WTC11 (cell line): ENCODE measurements at regions not wholly inside any gene's neighbourhood (a gene's known extent, or its start where the extent isn't known, plus 50 kb on each side); places are given as distances from the start of the nearest gene placed in this dataset.

Experiments
- ATAC-seq: fragments of 200-7000 bp; cut with Tn5 transposase; 2 replicates; pipeline ENCODE4 v1.10.0; 2021; ENCODE audit warnings: mild to moderate bottlenecking, moderate library complexity
- CTCF ChIA-PET: fragments of 300-600 bp; sonication (Branson Sonifier 250); formaldehyde crosslinking; loops from one replicate; lab custom pipeline; 2021; ENCODE audit warnings: antibody characterized with exemption; lab: Charles Lee
- POLR2A ChIA-PET: fragments of 350-600 bp; sonication (Branson Sonifier 250); formaldehyde crosslinking; loops from one replicate; lab custom pipeline; 2021; ENCODE audit warnings: antibody characterized with exemption; lab: Charles Lee
- DNase-seq: peaks from one replicate; pipeline ENCODE4 v3.0.0; 2021; ENCODE audit warnings: low spot score
- H3K27ac Mint-ChIP-seq: 2 replicates; pipeline ENCODE4 v1.8.0; 2021; ENCODE audit warnings: mixed read lengths
- H3K27me3 Mint-ChIP-seq: 2 replicates; pipeline ENCODE4 v1.8.0; 2021; ENCODE audit warnings: low read depth, mild to moderate bottlenecking, moderate library complexity, mixed read lengths
- H3K36me3 Mint-ChIP-seq: 2 replicates; pipeline ENCODE4 v1.8.0; 2021; ENCODE audit warnings: mixed read lengths
- H3K4me1 Mint-ChIP-seq: 2 replicates; pipeline ENCODE4 v1.8.0; 2022; ENCODE audit warnings: mixed read lengths
- H3K4me3 Mint-ChIP-seq: 2 replicates; pipeline ENCODE4 v1.8.0; 2021; ENCODE audit warnings: mild to moderate bottlenecking, moderate library complexity, mixed read lengths
- H3K9me3 Mint-ChIP-seq: 2 replicates; pipeline ENCODE4 v1.8.0; 2021; ENCODE audit warnings: mixed read lengths
- ATF6 ChIP-seq: sonication (generic); formaldehyde crosslinking; IDR thresholded peaks from 2 replicates; pipeline ENCODE4 v1.8.1; 2023; ENCODE audit warnings: mild to moderate bottlenecking, missing genetic modification reagents
- CREM ChIP-seq: sonication (generic); formaldehyde crosslinking; IDR thresholded peaks from 2 replicates; pipeline ENCODE4 v1.8.1; 2022; ENCODE audit warnings: mild to moderate bottlenecking, missing genetic modification reagents, moderate library complexity
- FOXJ3 ChIP-seq: sonication (generic); formaldehyde crosslinking; IDR thresholded peaks from 2 replicates; pipeline ENCODE4 v1.9.0; 2021; ENCODE audit warnings: missing genetic modification reagents, mild to moderate bottlenecking, borderline replicate concordance
- FOXP4 ChIP-seq: sonication (generic); formaldehyde crosslinking; IDR thresholded peaks from 2 replicates; pipeline ENCODE4 v1.8.0; 2022; ENCODE audit warnings: mild to moderate bottlenecking, missing genetic modification reagents
- GTF2I ChIP-seq: fragments of 250-450 bp; sonication (Bioruptor Pico); conservative IDR thresholded peaks from 2 replicates; pipeline ENCODE4 v1.4.0; 2021; ENCODE audit warnings: mild to moderate bottlenecking
- IRF2 ChIP-seq: sonication (generic); formaldehyde crosslinking; IDR thresholded peaks from 2 replicates; pipeline ENCODE4 v1.8.0; 2022; ENCODE audit warnings: low read depth, missing genetic modification reagents, borderline replicate concordance
- JUN ChIP-seq: sonication (generic); formaldehyde crosslinking; IDR thresholded peaks from 2 replicates; pipeline ENCODE4 v1.8.0; 2023; ENCODE audit warnings: mild to moderate bottlenecking, missing genetic modification reagents
- MAX ChIP-seq: sonication (generic); formaldehyde crosslinking; IDR thresholded peaks from 2 replicates; pipeline ENCODE4 v1.8.0; 2022; ENCODE audit warnings: mild to moderate bottlenecking, missing genetic modification reagents
- MLX ChIP-seq: sonication (generic); formaldehyde crosslinking; IDR thresholded peaks from 2 replicates; pipeline ENCODE4 v1.8.1; 2023; ENCODE audit warnings: mild to moderate bottlenecking, missing genetic modification reagents, moderate library complexity
- MXD4 ChIP-seq: fragments of 250-450 bp; sonication (Bioruptor Pico); IDR thresholded peaks from 2 replicates; pipeline ENCODE4 v1.8.0; 2021; ENCODE audit warnings: mild to moderate bottlenecking, moderate library complexity, borderline replicate concordance
- NFE2L1 ChIP-seq: sonication (generic); formaldehyde crosslinking; IDR thresholded peaks from 2 replicates; pipeline ENCODE4 v1.8.1; 2023; ENCODE audit warnings: missing genetic modification reagents
- STAT6 ChIP-seq: sonication (generic); formaldehyde crosslinking; conservative IDR thresholded peaks from 2 replicates; pipeline ENCODE4 v1.8.1; 2023; ENCODE audit warnings: mild to moderate bottlenecking, low read depth, missing genetic modification reagents, moderate library complexity
- TP53 ChIP-seq: sonication (generic); formaldehyde crosslinking; IDR thresholded peaks from 2 replicates; pipeline ENCODE4 v1.8.1; 2023; ENCODE audit warnings: mild to moderate bottlenecking, missing genetic modification reagents
- USF1 ChIP-seq: sonication (generic); formaldehyde crosslinking; IDR thresholded peaks from 2 replicates; pipeline ENCODE4 v1.8.0; 2022; ENCODE audit warnings: mild to moderate bottlenecking, missing genetic modification reagents
- ZNF121 ChIP-seq: sonication (generic); formaldehyde crosslinking; IDR thresholded peaks from 2 replicates; pipeline ENCODE4 v1.8.0; 2023; ENCODE audit warnings: missing genetic modification reagents
- TF ChIP-seq, protein P1 (sequence below): sonication (generic); formaldehyde crosslinking; IDR thresholded peaks from 2 replicates; pipeline ENCODE4 v1.8.0; 2023; ENCODE audit warnings: missing genetic modification reagents
- TF ChIP-seq, protein P2 (sequence below): fragments of 250-450 bp; sonication (Bioruptor Pico); IDR thresholded peaks from 2 replicates; pipeline ENCODE4 v1.9.0; 2021; ENCODE audit warnings: moderate library complexity, mild to moderate bottlenecking, inconsistent platforms, borderline replicate concordance
- TF ChIP-seq, protein P3 (sequence below): sonication (generic); formaldehyde crosslinking; IDR thresholded peaks from 2 replicates; pipeline ENCODE4 v1.8.0; 2023; ENCODE audit warnings: missing genetic modification reagents, mild to moderate bottlenecking, borderline replicate concordance
- TF ChIP-seq, protein P4 (sequence below): sonication (generic); formaldehyde crosslinking; IDR thresholded peaks from 2 replicates; pipeline ENCODE4 v1.8.0; 2022; ENCODE audit warnings: mild to moderate bottlenecking, missing genetic modification reagents

DNA sequence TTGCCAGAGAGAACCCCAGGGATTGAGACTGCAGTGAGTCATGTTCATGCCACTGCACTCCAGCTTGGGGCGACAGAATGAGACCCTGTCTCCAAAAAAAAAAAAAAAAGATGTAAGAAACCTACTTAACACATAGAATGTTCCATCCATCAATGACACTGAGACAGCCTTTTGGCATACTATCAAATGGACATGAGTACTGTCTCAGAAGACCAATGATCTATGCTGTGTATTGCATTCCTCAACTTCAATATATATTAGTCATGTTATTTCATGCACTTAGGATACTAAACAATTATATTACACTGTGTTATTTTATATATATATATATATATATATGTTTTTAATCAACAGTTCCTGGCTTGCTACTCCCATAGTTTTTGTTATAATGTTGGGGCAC, 57.1 kb upstream of the ANKH start (continued):
- TF ChIP-seq, protein P1, sequence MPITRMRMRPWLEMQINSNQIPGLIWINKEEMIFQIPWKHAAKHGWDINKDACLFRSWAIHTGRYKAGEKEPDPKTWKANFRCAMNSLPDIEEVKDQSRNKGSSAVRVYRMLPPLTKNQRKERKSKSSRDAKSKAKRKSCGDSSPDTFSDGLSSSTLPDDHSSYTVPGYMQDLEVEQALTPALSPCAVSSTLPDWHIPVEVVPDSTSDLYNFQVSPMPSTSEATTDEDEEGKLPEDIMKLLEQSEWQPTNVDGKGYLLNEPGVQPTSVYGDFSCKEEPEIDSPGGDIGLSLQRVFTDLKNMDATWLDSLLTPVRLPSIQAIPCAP (CRISPR knock-in tag): no peak
- TF ChIP-seq JUN (no peak), GTF2I (no peak), CREM (CRISPR knock-in tag) (no peak), IRF2 (CRISPR knock-in tag) (no peak), MAX (CRISPR knock-in tag) (no peak), FOXP4 (no peak), STAT6 (no peak), ZNF121 (CRISPR knock-in tag) (no peak), USF1 (CRISPR knock-in tag) (no peak)
- TF ChIP-seq, protein P2, sequence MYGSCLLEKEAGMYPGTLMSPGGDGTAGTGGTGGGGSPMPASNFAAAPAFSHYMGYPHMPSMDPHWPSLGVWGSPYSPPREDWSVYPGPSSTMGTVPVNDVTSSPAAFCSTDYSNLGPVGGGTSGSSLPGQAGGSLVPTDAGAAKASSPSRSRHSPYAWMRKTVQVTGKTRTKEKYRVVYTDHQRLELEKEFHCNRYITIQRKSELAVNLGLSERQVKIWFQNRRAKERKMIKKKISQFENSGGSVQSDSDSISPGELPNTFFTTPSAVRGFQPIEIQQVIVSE: no peak
- TF ChIP-seq, protein P3, sequence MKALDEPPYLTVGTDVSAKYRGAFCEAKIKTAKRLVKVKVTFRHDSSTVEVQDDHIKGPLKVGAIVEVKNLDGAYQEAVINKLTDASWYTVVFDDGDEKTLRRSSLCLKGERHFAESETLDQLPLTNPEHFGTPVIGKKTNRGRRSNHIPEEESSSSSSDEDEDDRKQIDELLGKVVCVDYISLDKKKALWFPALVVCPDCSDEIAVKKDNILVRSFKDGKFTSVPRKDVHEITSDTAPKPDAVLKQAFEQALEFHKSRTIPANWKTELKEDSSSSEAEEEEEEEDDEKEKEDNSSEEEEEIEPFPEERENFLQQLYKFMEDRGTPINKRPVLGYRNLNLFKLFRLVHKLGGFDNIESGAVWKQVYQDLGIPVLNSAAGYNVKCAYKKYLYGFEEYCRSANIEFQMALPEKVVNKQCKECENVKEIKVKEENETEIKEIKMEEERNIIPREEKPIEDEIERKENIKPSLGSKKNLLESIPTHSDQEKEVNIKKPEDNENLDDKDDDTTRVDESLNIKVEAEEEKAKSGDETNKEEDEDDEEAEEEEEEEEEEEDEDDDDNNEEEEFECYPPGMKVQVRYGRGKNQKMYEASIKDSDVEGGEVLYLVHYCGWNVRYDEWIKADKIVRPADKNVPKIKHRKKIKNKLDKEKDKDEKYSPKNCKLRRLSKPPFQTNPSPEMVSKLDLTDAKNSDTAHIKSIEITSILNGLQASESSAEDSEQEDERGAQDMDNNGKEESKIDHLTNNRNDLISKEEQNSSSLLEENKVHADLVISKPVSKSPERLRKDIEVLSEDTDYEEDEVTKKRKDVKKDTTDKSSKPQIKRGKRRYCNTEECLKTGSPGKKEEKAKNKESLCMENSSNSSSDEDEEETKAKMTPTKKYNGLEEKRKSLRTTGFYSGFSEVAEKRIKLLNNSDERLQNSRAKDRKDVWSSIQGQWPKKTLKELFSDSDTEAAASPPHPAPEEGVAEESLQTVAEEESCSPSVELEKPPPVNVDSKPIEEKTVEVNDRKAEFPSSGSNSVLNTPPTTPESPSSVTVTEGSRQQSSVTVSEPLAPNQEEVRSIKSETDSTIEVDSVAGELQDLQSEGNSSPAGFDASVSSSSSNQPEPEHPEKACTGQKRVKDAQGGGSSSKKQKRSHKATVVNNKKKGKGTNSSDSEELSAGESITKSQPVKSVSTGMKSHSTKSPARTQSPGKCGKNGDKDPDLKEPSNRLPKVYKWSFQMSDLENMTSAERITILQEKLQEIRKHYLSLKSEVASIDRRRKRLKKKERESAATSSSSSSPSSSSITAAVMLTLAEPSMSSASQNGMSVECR: no peak

GRCh38 chr5:14925326-14925725, 53.7 kb upstream of the ANKH start:
- DNase-seq (no peak), ATAC-seq (no peak)
- Mint-ChIP-seq H3K4me3 (no peak overlapping the region), H3K27ac (no peak overlapping the region), H3K9me3 (no peaks in the 10 kb centered on the region), H3K27me3 (no peaks in the 10 kb centered on the region), H3K36me3 (no peaks in the 10 kb centered on the region), H3K4me1 (no peaks in the 10 kb centered on the region)
- CTCF ChIA-PET: no interaction called here
- POLR2A ChIA-PET: no interaction called here
- TF ChIP-seq NFE2L1 (CRISPR knock-in tag) (no peak), FOXJ3 (CRISPR knock-in tag) (no peak), FOXP4 (no peak), ATF6 (CRISPR knock-in tag) (no peak), TP53 (CRISPR knock-in tag) (no peak), MXD4 (CRISPR knock-in tag) (no peak), MLX (CRISPR knock-in tag) (no peak), ZNF121 (CRISPR knock-in tag) (no peak)
- TF ChIP-seq, protein P4, sequence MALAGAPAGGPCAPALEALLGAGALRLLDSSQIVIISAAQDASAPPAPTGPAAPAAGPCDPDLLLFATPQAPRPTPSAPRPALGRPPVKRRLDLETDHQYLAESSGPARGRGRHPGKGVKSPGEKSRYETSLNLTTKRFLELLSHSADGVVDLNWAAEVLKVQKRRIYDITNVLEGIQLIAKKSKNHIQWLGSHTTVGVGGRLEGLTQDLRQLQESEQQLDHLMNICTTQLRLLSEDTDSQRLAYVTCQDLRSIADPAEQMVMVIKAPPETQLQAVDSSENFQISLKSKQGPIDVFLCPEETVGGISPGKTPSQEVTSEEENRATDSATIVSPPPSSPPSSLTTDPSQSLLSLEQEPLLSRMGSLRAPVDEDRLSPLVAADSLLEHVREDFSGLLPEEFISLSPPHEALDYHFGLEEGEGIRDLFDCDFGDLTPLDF (CRISPR knock-in tag): no peak
